ENCODE measurements at regions not wholly inside any gene's neighbourhood (a gene's known extent, or its start where the extent isn't known, plus 50 kb on each side); places are given as distances from the start of the nearest gene placed in this dataset.
"Not testable (repeated sequence)": the region's sequence is repeated elsewhere in the genome, so short reads cannot be mapped to it uniquely, and the experiment has no call there.

- no peak for DNase-seq (ENCODE audit: low read depth, low spot score)
These were observed 263.6 kb upstream of the NCAM1 start for GRCh38 chr11:112697391-112698178.

- no peak for DNase-seq (ENCODE audit: low read depth, low spot score)
These were observed 256.1 kb upstream of the NCAM1 start for GRCh38 chr11:112705148-112705547.

- DNase-seq (ENCODE audit: low read depth, low spot score) = no peak
These were observed 254.4 kb upstream of the NCAM1 start for GRCh38 chr11:112706863-112707262.

GRCh38 chr11:112714340-112714739 lies 246.9 kb upstream of the NCAM1 start:
- DNase-seq (ENCODE audit: low read depth, low spot score) = not testable (repeated sequence)

GRCh38 chr11:112715056-112715455 lies 246.2 kb upstream of the NCAM1 start:
- DNase-seq (ENCODE audit: low read depth, low spot score) = no peak

GRCh38 chr11:112718483-112718882 lies 242.7 kb upstream of the NCAM1 start:
- DNase-seq (ENCODE audit: low read depth, low spot score) = no peak

- no peak for DNase-seq (ENCODE audit: low read depth, low spot score)
These were observed 241.3 kb upstream of the NCAM1 start for GRCh38 chr11:112719736-112720525.

- DNase-seq (ENCODE audit: low read depth, low spot score) = no peak
These were observed 239.1 kb upstream of the NCAM1 start for GRCh38 chr11:112722148-112722547.

GRCh38 chr11:112722876-112723275 lies 238.3 kb upstream of the NCAM1 start:
- DNase-seq (ENCODE audit: low read depth, low spot score) = no peak

GRCh38 chr11:112723676-112724495 lies 237.3 kb upstream of the NCAM1 start:
- no peak for DNase-seq (ENCODE audit: low read depth, low spot score)

- DNase-seq (ENCODE audit: low read depth, low spot score) = no peak
These were observed 236.8 kb upstream of the NCAM1 start for GRCh38 chr11:112724496-112724790.

GRCh38 chr11:112725636-112726035 lies 235.6 kb upstream of the NCAM1 start:
- no peak for DNase-seq (ENCODE audit: low read depth, low spot score)

GRCh38 chr11:112727341-112727841 lies 233.8 kb upstream of the NCAM1 start:
- DNase-seq (ENCODE audit: low read depth, low spot score) = no peak

GRCh38 chr11:112728288-112728687 lies 232.9 kb upstream of the NCAM1 start:
- no peak for DNase-seq (ENCODE audit: low read depth, low spot score)

GRCh38 chr11:112728716-112729115 lies 232.5 kb upstream of the NCAM1 start:
- no peak for DNase-seq (ENCODE audit: low read depth, low spot score)

GRCh38 chr11:112730591-112730990 lies 230.6 kb upstream of the NCAM1 start:
- DNase-seq (ENCODE audit: low read depth, low spot score) = no peak

- DNase-seq (ENCODE audit: low read depth, low spot score) = no peak
These were observed 229.7 kb upstream of the NCAM1 start for GRCh38 chr11:112731538-112731937.

GRCh38 chr11:112732031-112732430 lies 229.2 kb upstream of the NCAM1 start:
- DNase-seq (ENCODE audit: low read depth, low spot score) = no peak

- DNase-seq (ENCODE audit: low read depth, low spot score) = peak; percentile 3
These were observed 227.0 kb upstream of the NCAM1 start for GRCh38 chr11:112734207-112734606.

GRCh38 chr11:112735470-112735869 lies 225.8 kb upstream of the NCAM1 start:
- DNase-seq (ENCODE audit: low read depth, low spot score) = no peak

- DNase-seq (ENCODE audit: low read depth, low spot score) = no peak
These were observed 217.2 kb upstream of the NCAM1 start for GRCh38 chr11:112744041-112744440.

- no peak for DNase-seq (ENCODE audit: low read depth, low spot score)
These were observed 215.2 kb upstream of the NCAM1 start for GRCh38 chr11:112745973-112746372.
